ENCODE measurements at regions not wholly inside any gene's neighbourhood (a gene's known extent, or its start where the extent isn't known, plus 50 kb on each side); places are given as distances from the start of the nearest gene placed in this dataset.

DNA sequence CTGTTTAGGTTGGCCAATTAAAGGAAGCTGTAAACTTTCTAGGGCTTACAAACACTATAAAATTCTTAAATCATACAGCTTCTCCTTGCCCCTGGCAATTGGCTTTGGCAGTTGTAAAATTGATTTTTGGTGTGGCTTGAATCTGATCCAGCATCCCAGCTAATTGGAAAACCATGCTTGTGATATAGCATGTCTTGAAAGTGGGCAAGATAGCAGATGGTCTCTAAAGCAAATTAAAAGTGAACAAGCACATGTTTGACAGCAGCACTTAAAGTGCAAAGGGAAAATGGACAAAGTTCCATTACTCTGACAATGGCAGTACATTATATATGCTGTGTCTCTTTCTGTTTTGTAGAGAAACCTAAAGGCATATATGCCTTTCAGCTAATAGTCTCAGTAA is 302.9 kb upstream of the NXPH2 start:
- H3K9me3 ChIP-seq (ENCODE audit: control insufficient read depth, low read length, poor library complexity, severe bottlenecking), result no peaks in the 10 kb centered on the region
- H3K36me3 Mint-ChIP-seq (ENCODE audit: low read depth), result no peaks in the 10 kb centered on the region
- no peaks in the 10 kb centered on the region for H3K4me1 Mint-ChIP-seq
- ATAC-seq (no peak), DNase-seq (no peak)
- no peaks in the 10 kb centered on the region for H3K27me3 Mint-ChIP-seq
- H3K27ac Mint-ChIP-seq, result no peak overlapping the region
- no peak overlapping the region for H3K4me3 Mint-ChIP-seq

GRCh38 chr2:139080244-139080643 is 300.1 kb upstream of the NXPH2 start:
- ATAC-seq (no peak), DNase-seq (no peak)
- Mint-ChIP-seq H3K27ac (no peak overlapping the region), H3K4me3 (no peak overlapping the region), H3K36me3 (ENCODE audit: low read depth) (no peaks in the 10 kb centered on the region), H3K27me3 (no peaks in the 10 kb centered on the region), H3K4me1 (no peaks in the 10 kb centered on the region)
- H3K9me3 ChIP-seq (ENCODE audit: control insufficient read depth, low read length, poor library complexity, severe bottlenecking), result no peaks in the 10 kb centered on the region

DNA sequence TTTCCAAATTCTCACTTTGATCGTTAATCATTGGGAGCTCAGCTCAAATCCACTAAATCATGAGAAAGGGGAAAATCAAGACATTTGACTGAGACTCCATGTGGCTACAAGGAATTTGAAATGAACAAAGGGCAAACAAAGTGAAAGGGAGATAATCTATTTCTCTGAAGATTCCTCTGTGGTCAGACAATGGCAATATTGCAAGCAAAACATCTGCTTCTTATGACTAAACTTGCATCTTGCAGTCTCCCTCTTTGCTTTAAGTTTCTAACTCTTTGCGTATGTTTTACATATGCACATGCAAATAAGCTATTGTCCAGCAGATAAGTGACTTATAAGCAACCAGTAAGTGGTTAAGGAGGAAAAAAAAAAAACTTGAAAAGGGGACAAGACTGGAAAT is 299.1 kb upstream of the NXPH2 start:
- H3K36me3 Mint-ChIP-seq (ENCODE audit: low read depth), result no peaks in the 10 kb centered on the region
- no peak overlapping the region for H3K4me3 Mint-ChIP-seq
- no peaks in the 10 kb centered on the region for H3K9me3 ChIP-seq (ENCODE audit: control insufficient read depth, low read length, poor library complexity, severe bottlenecking)
- DNase-seq (no peak), ATAC-seq (no peak)
- no peak overlapping the region for H3K27ac Mint-ChIP-seq
- H3K4me1 Mint-ChIP-seq, result no peaks in the 10 kb centered on the region
- no peaks in the 10 kb centered on the region for H3K27me3 Mint-ChIP-seq

- H3K9me3 ChIP-seq (ENCODE audit: control insufficient read depth, low read length, poor library complexity, severe bottlenecking), result no peaks in the 10 kb centered on the region
- Mint-ChIP-seq H3K27me3 (no peaks in the 10 kb centered on the region), H3K4me3 (no peak overlapping the region), H3K4me1 (no peaks in the 10 kb centered on the region), H3K36me3 (ENCODE audit: low read depth) (no peaks in the 10 kb centered on the region), H3K27ac (no peak overlapping the region)
- no peak for DNase-seq
- no peak for ATAC-seq
Observed at GRCh38 chr2:139078376-139078775, 298.2 kb upstream of the NXPH2 start.

- no peaks in the 10 kb centered on the region for H3K36me3 Mint-ChIP-seq (ENCODE audit: low read depth)
- DNase-seq, result no peak
Observed at GRCh38 chr2:139077099-139077737, 297.0 kb upstream of the NXPH2 start.

GRCh38 chr2:139067874-139068273 is 287.7 kb upstream of the NXPH2 start:
- no peaks in the 10 kb centered on the region for H3K27me3 Mint-ChIP-seq
- H3K4me1 Mint-ChIP-seq, result no peaks in the 10 kb centered on the region
- DNase-seq (no peak), ATAC-seq (no peak)
- H3K27ac Mint-ChIP-seq, result no peak overlapping the region
- no peaks in the 10 kb centered on the region for H3K36me3 Mint-ChIP-seq (ENCODE audit: low read depth)
- no peaks in the 10 kb centered on the region for H3K9me3 ChIP-seq (ENCODE audit: control insufficient read depth, low read length, poor library complexity, severe bottlenecking)
- no peak overlapping the region for H3K4me3 Mint-ChIP-seq

More at GRCh38 chr2:139077099-139077737, 297.0 kb upstream of the NXPH2 start:
- no peak overlapping the region for H3K4me3 Mint-ChIP-seq
- H3K4me1 Mint-ChIP-seq, result no peaks in the 10 kb centered on the region
- no peak for ATAC-seq
- no peaks in the 10 kb centered on the region for H3K27me3 Mint-ChIP-seq
- no peak overlapping the region for H3K27ac Mint-ChIP-seq
- no peaks in the 10 kb centered on the region for H3K9me3 ChIP-seq (ENCODE audit: control insufficient read depth, low read length, poor library complexity, severe bottlenecking)

GRCh38 chr2:139067072-139067471 is 286.9 kb upstream of the NXPH2 start:
- no peaks in the 10 kb centered on the region for H3K27me3 Mint-ChIP-seq
- H3K27ac Mint-ChIP-seq, result no peak overlapping the region
- no peaks in the 10 kb centered on the region for H3K4me1 Mint-ChIP-seq
- H3K4me3 Mint-ChIP-seq, result no peak overlapping the region
- no peaks in the 10 kb centered on the region for H3K36me3 Mint-ChIP-seq (ENCODE audit: low read depth)
- ATAC-seq (no peak), DNase-seq (no peak)
- no peaks in the 10 kb centered on the region for H3K9me3 ChIP-seq (ENCODE audit: control insufficient read depth, low read length, poor library complexity, severe bottlenecking)

DNA sequence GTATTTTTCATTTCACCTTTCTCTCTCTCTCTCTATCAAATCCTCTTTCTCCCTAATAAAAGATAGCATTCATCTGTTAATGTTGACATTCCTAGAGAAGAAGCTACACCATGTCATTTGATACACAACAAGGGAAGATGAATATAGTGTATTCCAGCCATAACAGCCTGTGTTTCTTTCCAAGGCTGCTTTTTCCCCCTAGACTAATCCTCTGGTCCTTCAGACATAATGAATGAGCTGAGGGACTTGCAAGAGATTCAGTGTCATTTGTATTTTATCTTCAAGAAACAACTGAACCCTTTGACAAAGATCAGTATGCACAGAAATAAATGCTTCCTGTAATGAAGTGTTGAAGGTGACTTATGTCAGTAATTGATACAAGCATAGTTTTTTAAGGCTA is 284.0 kb upstream of the NXPH2 start:
- no peak for DNase-seq
- no peaks in the 10 kb centered on the region for H3K9me3 ChIP-seq (ENCODE audit: control insufficient read depth, low read length, poor library complexity, severe bottlenecking)
- Mint-ChIP-seq H3K36me3 (ENCODE audit: low read depth) (no peaks in the 10 kb centered on the region), H3K27me3 (no peaks in the 10 kb centered on the region), H3K27ac (no peak overlapping the region), H3K4me1 (no peaks in the 10 kb centered on the region), H3K4me3 (no peak overlapping the region)
- no peak for ATAC-seq

DNA sequence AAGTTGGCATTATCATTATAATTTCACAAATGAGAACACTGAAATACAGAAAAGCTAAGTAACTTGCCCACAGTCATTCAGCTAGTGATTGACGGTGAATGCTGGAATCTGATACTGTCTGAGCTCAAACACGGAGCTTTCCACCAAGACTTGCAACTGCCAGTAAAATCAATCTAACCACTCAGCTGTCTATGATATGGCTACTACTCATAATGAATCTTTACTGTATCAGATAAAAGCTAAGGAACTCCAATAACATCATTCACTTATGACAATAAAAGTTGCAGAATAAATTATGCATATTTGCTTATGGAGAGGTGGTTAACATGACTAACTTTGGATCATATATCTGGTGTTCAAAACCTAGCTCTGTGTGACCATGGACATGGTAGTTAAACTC is 279.4 kb upstream of the NXPH2 start:
- Mint-ChIP-seq H3K4me1 (no peaks in the 10 kb centered on the region), H3K36me3 (ENCODE audit: low read depth) (no peaks in the 10 kb centered on the region), H3K27ac (no peak overlapping the region), H3K27me3 (no peaks in the 10 kb centered on the region), H3K4me3 (no peak overlapping the region)
- H3K9me3 ChIP-seq (ENCODE audit: control insufficient read depth, low read length, poor library complexity, severe bottlenecking), result no peaks in the 10 kb centered on the region
- ATAC-seq, result no peak
- no peak for DNase-seq

DNA sequence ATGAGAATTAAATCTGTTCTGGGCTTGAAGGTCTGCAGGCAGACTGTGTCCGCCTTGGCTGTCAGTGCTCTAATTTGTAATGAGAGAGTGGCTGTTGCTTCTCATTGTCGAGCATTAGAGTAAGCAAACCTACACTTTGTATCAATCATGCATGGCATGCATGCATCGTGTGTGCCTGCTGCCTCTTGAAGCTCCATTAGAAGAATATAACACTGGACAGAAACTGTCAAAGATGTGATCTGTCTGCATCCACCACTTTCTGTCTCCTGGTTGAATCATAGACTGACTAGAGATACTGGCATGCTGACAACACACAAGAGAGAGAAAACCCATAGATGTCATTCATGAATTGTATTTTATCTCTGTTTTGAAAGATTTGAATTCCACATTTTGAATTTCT is 275.0 kb upstream of the NXPH2 start:
- ATAC-seq, result no peak
- no peaks in the 10 kb centered on the region for H3K27me3 Mint-ChIP-seq
- no peaks in the 10 kb centered on the region for H3K9me3 ChIP-seq (ENCODE audit: control insufficient read depth, low read length, poor library complexity, severe bottlenecking)
- no peak overlapping the region for H3K27ac Mint-ChIP-seq
- no peaks in the 10 kb centered on the region for H3K4me1 Mint-ChIP-seq
- H3K36me3 Mint-ChIP-seq (ENCODE audit: low read depth), result no peaks in the 10 kb centered on the region
- no peak overlapping the region for H3K4me3 Mint-ChIP-seq
- no peak for DNase-seq

DNA sequence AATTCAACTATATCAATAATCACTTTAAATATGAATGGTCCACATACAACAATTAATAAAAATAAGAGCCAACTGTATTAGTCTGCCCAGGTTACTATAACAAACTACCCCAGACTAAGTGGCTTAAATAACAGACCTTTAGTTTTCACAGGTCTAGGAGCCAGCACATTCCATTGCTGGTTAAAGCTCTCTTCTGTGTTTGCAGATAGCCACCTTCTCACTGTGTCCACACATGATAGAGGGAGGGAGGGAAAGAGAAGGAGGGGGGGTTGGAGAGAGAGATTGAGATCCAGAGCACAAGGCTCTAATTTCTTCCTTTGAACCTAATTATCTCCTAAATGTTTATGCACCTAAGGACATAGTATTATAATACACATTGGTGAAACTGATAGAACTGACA is 267.8 kb upstream of the NXPH2 start:
- H3K9me3 ChIP-seq (ENCODE audit: control insufficient read depth, low read length, poor library complexity, severe bottlenecking), result no peaks in the 10 kb centered on the region
- no peak overlapping the region for H3K4me3 Mint-ChIP-seq
- DNase-seq (no peak), ATAC-seq (no peak)
- no peaks in the 10 kb centered on the region for H3K36me3 Mint-ChIP-seq (ENCODE audit: low read depth)
- no peaks in the 10 kb centered on the region for H3K4me1 Mint-ChIP-seq
- no peak overlapping the region for H3K27ac Mint-ChIP-seq
- H3K27me3 Mint-ChIP-seq, result no peaks in the 10 kb centered on the region

DNA sequence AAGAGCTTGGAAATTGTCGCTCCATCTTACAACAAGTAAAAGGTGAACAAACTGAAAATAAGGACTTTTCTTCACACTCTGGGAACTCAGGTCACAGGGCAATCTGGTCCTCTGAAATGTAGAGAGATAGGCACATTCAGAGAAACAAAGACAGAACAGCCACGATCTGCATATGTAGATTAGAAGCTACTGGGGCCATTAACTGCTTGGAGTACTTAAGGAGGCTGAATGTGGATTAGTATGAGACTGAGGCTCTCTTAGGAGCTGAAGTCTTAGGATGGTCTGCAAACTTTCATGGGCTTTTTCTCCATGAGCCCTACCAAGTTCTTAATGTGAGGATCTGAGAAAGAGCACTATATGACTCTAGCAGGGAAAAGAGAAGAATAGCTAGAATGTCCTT is 265.3 kb upstream of the NXPH2 start:
- DNase-seq (no peak), ATAC-seq (no peak)
- no peaks in the 10 kb centered on the region for H3K4me1 Mint-ChIP-seq
- no peaks in the 10 kb centered on the region for H3K9me3 ChIP-seq (ENCODE audit: control insufficient read depth, low read length, poor library complexity, severe bottlenecking)
- H3K27me3 Mint-ChIP-seq, result no peaks in the 10 kb centered on the region
- no peak overlapping the region for H3K27ac Mint-ChIP-seq
- no peak overlapping the region for H3K4me3 Mint-ChIP-seq
- H3K36me3 Mint-ChIP-seq (ENCODE audit: low read depth), result no peaks in the 10 kb centered on the region

DNA sequence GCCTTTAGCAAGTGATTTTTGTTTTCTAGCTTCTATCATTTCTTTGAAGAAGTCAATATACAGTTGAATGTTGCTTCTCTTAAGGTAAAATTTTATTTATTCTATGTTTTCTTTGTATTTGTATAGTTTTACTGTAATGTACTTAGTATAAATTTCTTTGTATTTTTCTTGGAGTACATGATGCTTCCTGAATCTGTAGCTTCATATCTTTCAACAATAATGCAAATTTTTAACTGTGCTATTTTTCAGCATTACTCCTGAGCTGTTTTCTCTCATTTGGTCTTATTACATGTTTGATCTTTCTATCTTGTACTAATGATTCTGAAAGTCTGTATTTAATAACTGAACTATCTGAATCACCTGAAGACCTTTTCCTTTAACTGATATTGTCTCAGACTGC is 253.9 kb upstream of the NXPH2 start:
- Mint-ChIP-seq H3K4me1 (no peaks in the 10 kb centered on the region), H3K4me3 (no peak overlapping the region), H3K27me3 (no peaks in the 10 kb centered on the region), H3K36me3 (ENCODE audit: low read depth) (no peaks in the 10 kb centered on the region), H3K27ac (no peak overlapping the region)
- ATAC-seq (no peak), DNase-seq (no peak)
- no peaks in the 10 kb centered on the region for H3K9me3 ChIP-seq (ENCODE audit: control insufficient read depth, low read length, poor library complexity, severe bottlenecking)

DNA sequence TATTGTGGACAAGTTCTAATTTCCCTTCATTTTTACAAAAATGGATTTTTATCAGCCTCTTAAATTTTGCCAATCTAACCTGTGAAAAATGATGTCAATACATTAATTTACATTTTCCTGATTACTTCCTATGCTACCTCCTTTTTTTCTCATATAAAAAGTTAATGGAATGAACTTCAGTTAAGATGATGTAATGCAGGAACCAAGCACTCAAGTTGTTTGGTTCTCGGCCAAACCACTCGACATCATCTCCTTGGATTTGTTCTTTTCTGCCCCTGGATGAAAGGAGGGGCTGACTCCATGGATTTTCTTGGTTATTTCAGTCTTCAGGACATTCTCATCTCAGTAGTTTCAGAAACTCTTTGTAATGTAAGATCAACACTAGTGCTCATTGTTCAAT is 253.1 kb upstream of the NXPH2 start:
- ATAC-seq (no peak), DNase-seq (no peak)
- no peaks in the 10 kb centered on the region for H3K4me1 Mint-ChIP-seq
- no peak overlapping the region for H3K4me3 Mint-ChIP-seq
- H3K36me3 Mint-ChIP-seq (ENCODE audit: low read depth), result no peaks in the 10 kb centered on the region
- H3K27ac Mint-ChIP-seq, result no peak overlapping the region
- H3K9me3 ChIP-seq (ENCODE audit: control insufficient read depth, low read length, poor library complexity, severe bottlenecking), result no peaks in the 10 kb centered on the region
- no peaks in the 10 kb centered on the region for H3K27me3 Mint-ChIP-seq

All from T-helper 17 cell (primary cell).